ENCODE measurements at regions not wholly inside any gene's neighbourhood (a gene's known extent, or its start where the extent isn't known, plus 50 kb on each side); places are given as distances from the start of the nearest gene placed in this dataset.

- Histone ChIP-seq H3K9me3 (ENCODE audit: low read length) (no peaks in the 10 kb centered on the region), H4K20me1 (ENCODE audit: low read length) (no peaks in the 10 kb centered on the region), H3K4me2 (ENCODE audit: low read length) (no peak overlapping the region), H3K36me3 (ENCODE audit: low read depth, low read length) (no peaks in the 10 kb centered on the region), H3K9ac (ENCODE audit: low read length) (no peak overlapping the region), H3K27ac (ENCODE audit: low read length) (no peak overlapping the region), H3K79me2 (ENCODE audit: low read length) (no peaks in the 10 kb centered on the region), H3K4me1 (ENCODE audit: insufficient read depth, low read length) (no peaks in the 10 kb centered on the region), H3F3A (ENCODE audit: low read length, unreplicated experiment) (no peaks in the 10 kb centered on the region), H3K9me2 (replicated peaks; ENCODE audit: low read length) (no peaks in the 10 kb centered on the region), H3K27me3 (ENCODE audit: low read length) (peaks cover 40% of the 10 kb centered on the region), H3K4me3 (ENCODE audit: low read length) (no peak overlapping the region), H2AFZ (ENCODE audit: low read length) (no peak overlapping the region)
- no TSS peak for BruUV-seq (replicated peaks)
- ChIA-PET CTCF (no interaction called here), POLR2A (ENCODE audit: unreplicated experiment) (no interaction called here)
- intact Hi-C loops (cut with micrococcal nuclease), result no loop called here
- TF ChIP-seq EZH2 (IDR thresholded peaks at IDR 0.05; ENCODE audit: low read length, unreplicated experiment) (no peak), EZH2phosphoT487 (IDR thresholded peaks at IDR 0.05; ENCODE audit: borderline replicate concordance, low read length) (no peak), CTCF (conservative IDR thresholded peaks at IDR 0.05; ENCODE audit: low read depth, low read length) (no peak)
- no peak for ATAC-seq
- no peak for DNase-seq
Observed at GRCh38 chr14:22151121-22151520, 437.9 kb downstream of the DAD1 start.

- DNase-seq (no peak), ATAC-seq (no peak)
- Histone ChIP-seq H3K36me3 (ENCODE audit: low read depth, low read length) (no peaks in the 10 kb centered on the region), H4K20me1 (ENCODE audit: low read length) (no peaks in the 10 kb centered on the region), H3K4me1 (ENCODE audit: insufficient read depth, low read length) (no peaks in the 10 kb centered on the region), H3K4me2 (ENCODE audit: low read length) (no peak overlapping the region), H3K27ac (ENCODE audit: low read length) (no peak overlapping the region), H3K79me2 (ENCODE audit: low read length) (no peaks in the 10 kb centered on the region), H3K4me3 (ENCODE audit: low read length) (no peak overlapping the region), H3K9me3 (ENCODE audit: low read length) (no peaks in the 10 kb centered on the region), H3K9me2 (replicated peaks; ENCODE audit: low read length) (no peaks in the 10 kb centered on the region), H3F3A (ENCODE audit: low read length, unreplicated experiment) (no peaks in the 10 kb centered on the region), H3K9ac (ENCODE audit: low read length) (no peak overlapping the region), H2AFZ (ENCODE audit: low read length) (no peak overlapping the region), H3K27me3 (ENCODE audit: low read length) (peaks cover 58% of the 10 kb centered on the region)
- BruUV-seq (replicated peaks), result no TSS peak
- CTCF ChIA-PET, result no interaction called here
- intact Hi-C loops (cut with micrococcal nuclease), result no loop called here
- POLR2A ChIA-PET (ENCODE audit: unreplicated experiment), result no interaction called here
- TF ChIP-seq EZH2phosphoT487 (IDR thresholded peaks at IDR 0.05; ENCODE audit: borderline replicate concordance, low read length), result no peak
- TF ChIP-seq CTCF (conservative IDR thresholded peaks at IDR 0.05; ENCODE audit: low read depth, low read length), result no peak
- TF ChIP-seq EZH2 (IDR thresholded peaks at IDR 0.05; ENCODE audit: low read length, unreplicated experiment), result no peak
Observed at GRCh38 chr14:22149058-22149457, 440.0 kb downstream of the DAD1 start.

- no peak overlapping the region for H3K4me2 ChIP-seq (ENCODE audit: low read length)
- DNase-seq (peak; percentile 38), ATAC-seq (no peak)
- H3K4me3 ChIP-seq (ENCODE audit: low read length), result no peak overlapping the region
- no peaks in the 10 kb centered on the region for H3K9me2 ChIP-seq (replicated peaks; ENCODE audit: low read length)
- H3K27me3 ChIP-seq (ENCODE audit: low read length), result peaks cover 60% of the 10 kb centered on the region
- H3K9me3 ChIP-seq (ENCODE audit: low read length), result no peaks in the 10 kb centered on the region
- no TSS peak for BruUV-seq (replicated peaks)
- H3F3A ChIP-seq (ENCODE audit: low read length, unreplicated experiment), result no peaks in the 10 kb centered on the region
- no peaks in the 10 kb centered on the region for H3K4me1 ChIP-seq (ENCODE audit: insufficient read depth, low read length)
- POLR2A ChIA-PET (ENCODE audit: unreplicated experiment), result no interaction called here
- no peak overlapping the region for H2AFZ ChIP-seq (ENCODE audit: low read length)
- H3K9ac ChIP-seq (ENCODE audit: low read length), result no peak overlapping the region
- TF ChIP-seq CTCF (conservative IDR thresholded peaks at IDR 0.05; ENCODE audit: low read depth, low read length) (peak; percentile 49; the same call in 1 of the 2 replicates), EZH2 (IDR thresholded peaks at IDR 0.05; ENCODE audit: low read length, unreplicated experiment) (no peak)
- H3K27ac ChIP-seq (ENCODE audit: low read length), result no peak overlapping the region
- intact Hi-C loops (cut with micrococcal nuclease), result no loop called here
- H4K20me1 ChIP-seq (ENCODE audit: low read length), result no peaks in the 10 kb centered on the region
- CTCF ChIA-PET, result interaction anchor here (0.7 kb wide), 1 partner anchor 166 kb away, joined by 3 read pairs; no protein-coding TSS in a partner anchor
- no peaks in the 10 kb centered on the region for H3K36me3 ChIP-seq (ENCODE audit: low read depth, low read length)
- H3K79me2 ChIP-seq (ENCODE audit: low read length), result no peaks in the 10 kb centered on the region
Observed at GRCh38 chr14:22147716-22148115, 441.3 kb downstream of the DAD1 start.
